H1 (cell line): ENCODE measurements at regions not wholly inside any gene's neighbourhood (a gene's known extent, or its start where the extent isn't known, plus 50 kb on each side); places are given as distances from the start of the nearest gene placed in this dataset.
A peak's percentile ranks its signal among the peaks of the same experiment; 100 is the strongest.

Experiments used
- CTCF ChIA-PET: fragments of 300-600 bp; sonication (Branson Sonifier 250); formaldehyde crosslinking; loops from one replicate; lab custom pipeline; 2021; ENCODE audit not compliant: partially characterized antibody; lab: Charles Lee
- POLR2A ChIA-PET: fragments of 300-600 bp; sonication (Branson Sonifier 250); formaldehyde crosslinking; loops from one replicate; lab custom pipeline; 2021; ENCODE audit warnings: inconsistent platforms; ENCODE audit not compliant: partially characterized antibody; lab: Charles Lee
- DNase-seq, 2 experiments: peaks; one replicate each; pipeline versions ENCODE4 v3.0.0 to v3.0.0-alpha.2; 2010 to 2022; ENCODE audit warnings: low spot score in 2 of 2, low read depth in 1 of 2, mixed read lengths in 1 of 2
- FAIRE-seq: peaks from 2 replicates; lab custom pipeline; 2011; peaks lifted over from hg19 to GRCh38; lab: Jason Lieb, UNC
- H2AFZ ChIP-seq: 2 replicates; pipeline ENCODE4 v1.8.1; 2012; ENCODE audit warnings: low read length, inconsistent platforms
- H2AK5ac ChIP-seq: 2 replicates; pipeline ENCODE4 v1.6.1; 2013; ENCODE audit warnings: low read depth, low read length
- H2BK120ac ChIP-seq: replicated peaks from 2 replicates; pipeline ENCODE3; 2013; ENCODE audit warnings: low read depth, low read length, inconsistent platforms
- H2BK12ac ChIP-seq: 2 replicates; pipeline ENCODE4 v1.6.1; 2013; ENCODE audit warnings: low read depth, low read length
- H2BK15ac ChIP-seq: 2 replicates; pipeline ENCODE4 v1.6.1; 2013; ENCODE audit warnings: low read length
- H2BK20ac ChIP-seq: 2 replicates; pipeline ENCODE4 v1.6.1; 2013; ENCODE audit warnings: low read length
- H2BK5ac ChIP-seq: 2 replicates; pipeline ENCODE4 v1.6.1; 2013; ENCODE audit warnings: low read depth, low read length
- H3K14ac ChIP-seq: 2 replicates; pipeline ENCODE4 v1.6.1; 2013; ENCODE audit warnings: inconsistent platforms; ENCODE audit not compliant: insufficient read length
- H3K18ac ChIP-seq: 2 replicates; pipeline ENCODE4 v1.6.1; 2013; ENCODE audit warnings: low read length; ENCODE audit errors: extremely low read depth
- H3K23ac ChIP-seq: 2 replicates; pipeline ENCODE4 v1.6.1; 2013; ENCODE audit warnings: inconsistent platforms; ENCODE audit not compliant: insufficient read length
- H3K23me2 ChIP-seq: 2 replicates; pipeline ENCODE4 v1.6.1; 2013; ENCODE audit warnings: low read depth, low read length
- H3K27ac ChIP-seq: 2 replicates; pipeline ENCODE4 v1.6.1; 2011; ENCODE audit warnings: low read depth, low read length, inconsistent platforms
- H3K27me3 ChIP-seq, 4 experiments: replicated peaks in 1 of 4; 1 replicate in 1 of 4; 2 replicates in 3 of 4; pipeline versions ENCODE4 v1.6.1 to v1.8.1; 2011 to 2013; ENCODE audit warnings: low read length in 3 of 4, mild to moderate bottlenecking in 3 of 4, inconsistent platforms in 2 of 4, mixed read lengths in 2 of 4, moderate library complexity in 1 of 4; ENCODE audit not compliant: control insufficient read depth in 3 of 4, insufficient read depth in 3 of 4; ENCODE audit errors: extremely low read depth in 1 of 4
- H3K36me3 ChIP-seq, 4 experiments: 2 replicates each; pipeline versions ENCODE4 v1.6.1 to v1.8.1; 2011 to 2013; ENCODE audit warnings: mild to moderate bottlenecking in 4 of 4, low read length in 3 of 4, moderate library complexity in 2 of 4, control low read depth in 1 of 4, inconsistent platforms in 1 of 4; ENCODE audit not compliant: insufficient read depth in 4 of 4, control insufficient read depth in 2 of 4
- H3K4ac ChIP-seq: replicated peaks from 2 replicates; pipeline ENCODE3; 2013; ENCODE audit warnings: low read length, low read depth, mixed read lengths, inconsistent platforms; ENCODE audit not compliant: insufficient read length
- H3K4me1 ChIP-seq, 4 experiments: replicated peaks in 1 of 4; 1 replicate in 1 of 4; 2 replicates in 3 of 4; pipeline versions ENCODE4 v1.6.1 to v1.8.1; 2011 to 2013; ENCODE audit warnings: low read length in 3 of 4, inconsistent platforms in 2 of 4, mixed read lengths in 1 of 4; ENCODE audit not compliant: insufficient read depth in 4 of 4, control insufficient read depth in 3 of 4
- H3K4me2 ChIP-seq, 2 experiments: 2 replicates each; pipeline versions ENCODE4 v1.6.1 to v1.8.1; 2011 to 2013; ENCODE audit warnings: low read depth in 2 of 2, low read length in 2 of 2, control low read depth in 1 of 2, inconsistent platforms in 1 of 2, mild to moderate bottlenecking in 1 of 2; ENCODE audit not compliant: insufficient read depth in 1 of 2
- H3K4me3 ChIP-seq, 4 experiments: fragments of 200-600, 300-600 bp in 1 of 4; sonication (generic), shearing (Covaris generic), sonication (Bioruptor Twin) in 1 of 4; 2 replicates each; pipeline versions ENCODE4 v1.5.1 to v1.8.1; 2011 to 2016; ENCODE audit warnings: low read length in 4 of 4, low read depth in 3 of 4, control low read depth in 2 of 4, inconsistent platforms in 2 of 4, mild to moderate bottlenecking in 2 of 4, mixed read lengths in 1 of 4, moderate library complexity in 1 of 4; ENCODE audit not compliant: insufficient read depth in 2 of 4; ENCODE audit errors: extremely low read depth in 1 of 4
- H3K56ac ChIP-seq: replicated peaks from 2 replicates; pipeline ENCODE3; 2013; ENCODE audit warnings: low read depth, mild to moderate bottlenecking, mixed read lengths, low read length, inconsistent platforms; ENCODE audit not compliant: insufficient read length
- H3K79me1 ChIP-seq: 2 replicates; pipeline ENCODE4 v1.6.1; 2013; ENCODE audit warnings: low read depth, low read length, control low read depth
- H3K79me2 ChIP-seq, 2 experiments: 2 replicates each; pipeline versions ENCODE4 v1.6.1 to v1.8.1; 2012 to 2013; ENCODE audit warnings: low read length in 2 of 2, mild to moderate bottlenecking in 2 of 2, inconsistent platforms in 1 of 2; ENCODE audit not compliant: insufficient read depth in 2 of 2, control insufficient read depth in 1 of 2
- H3K9ac ChIP-seq, 4 experiments: replicated peaks in 1 of 4; 1 replicate in 1 of 4; 2 replicates in 3 of 4; pipeline versions ENCODE4 v1.6.1 to v1.8.1; 2011 to 2013; ENCODE audit warnings: low read depth in 3 of 4, low read length in 3 of 4, control low read depth in 2 of 4, mild to moderate bottlenecking in 2 of 4, moderate library complexity in 2 of 4, inconsistent platforms in 1 of 4; ENCODE audit errors: extremely low read depth in 1 of 4
- H3K9me3 ChIP-seq, 2 experiments: 2 replicates each; pipeline versions ENCODE4 v1.6.1 to v1.8.1; 2012 to 2013; ENCODE audit warnings: mild to moderate bottlenecking in 2 of 2, moderate library complexity in 2 of 2, control low read depth in 1 of 2, inconsistent platforms in 1 of 2, low read depth in 1 of 2, low read length in 1 of 2, mixed read lengths in 1 of 2; ENCODE audit not compliant: insufficient read depth in 2 of 2
- H4K20me1 ChIP-seq, 2 experiments: replicated peaks in 1 of 2; 2 replicates each; pipeline versions ENCODE3 to v1.8.1; 2011 to 2013; ENCODE audit warnings: inconsistent platforms in 2 of 2, low read length in 2 of 2, mild to moderate bottlenecking in 1 of 2; ENCODE audit not compliant: insufficient read depth in 2 of 2, control insufficient read depth in 1 of 2
- H4K5ac ChIP-seq: 2 replicates; pipeline ENCODE4 v1.6.1; 2013; ENCODE audit warnings: low read length, low read depth, mixed read lengths, inconsistent platforms; ENCODE audit not compliant: insufficient read length
- H4K8ac ChIP-seq: 2 replicates; pipeline ENCODE4 v1.8.0; 2013; ENCODE audit warnings: mild to moderate bottlenecking, moderate library complexity, low read length, inconsistent platforms; ENCODE audit not compliant: insufficient read depth; ENCODE audit errors: extremely low read depth
- H4K91ac ChIP-seq: replicated peaks from 2 replicates; pipeline ENCODE3; 2013; ENCODE audit warnings: low read length, mixed read lengths, inconsistent platforms; ENCODE audit not compliant: insufficient read length
- BACH1 ChIP-seq: IDR thresholded peaks from 2 replicates; pipeline ENCODE4 v1.6.1; 2012; ENCODE audit warnings: low read length, improper control_type of control experiment
- MAFK ChIP-seq: IDR thresholded peaks from 2 replicates; pipeline ENCODE4 v1.6.1; 2012; ENCODE audit warnings: low read depth, mild to moderate bottlenecking, improper control_type of control experiment, low read length
- SP4 ChIP-seq: IDR thresholded peaks from 2 replicates; pipeline ENCODE4 v1.6.1; 2012; ENCODE audit warnings: low read length, inconsistent platforms
- WGBS, 2 experiments: shearing (Covaris generic) in 1 of 2; methylation state at CpG; one replicate each; pipeline versions ENCODE4 v1.1.6 to v1.1.7; 2013 to 2015; ENCODE audit warnings: low lambda C conversion rate in 2 of 2, mixed read lengths in 2 of 2, inconsistent platforms in 1 of 2, low coverage in 1 of 2, missing lambda C conversion rate in 1 of 2; ENCODE audit not compliant: insufficient replicate concordance in 2 of 2, insufficient coverage in 1 of 2, insufficient read length in 1 of 2; ENCODE audit errors: extremely low coverage in 1 of 2, missing lambda C conversion rate in 1 of 2; 5-methylcytosine and 5-hydroxymethylcytosine counted together

DNA sequence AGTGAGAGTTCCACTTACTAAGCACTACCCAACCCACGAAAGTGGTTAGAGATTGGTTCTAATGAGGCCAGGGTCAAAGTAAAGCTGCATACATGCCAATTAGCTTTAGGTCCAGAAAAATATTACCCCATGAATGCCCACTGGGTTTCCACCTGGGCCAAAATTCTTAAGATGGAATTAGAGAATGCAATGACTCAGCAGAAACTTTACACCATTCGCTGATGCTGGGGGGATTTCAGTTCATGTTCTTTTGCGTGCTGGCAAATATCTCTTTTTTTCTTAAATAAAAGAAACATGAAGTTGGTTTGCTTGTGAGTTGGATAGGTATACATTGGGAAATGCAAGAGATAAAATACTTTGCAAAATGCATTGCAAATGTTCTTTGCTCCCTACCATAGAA lies 715.3 kb upstream of the MIR17HG start:
- POLR2A ChIA-PET: no interaction called here
- H3K4ac ChIP-seq: no peak overlapping the region
- H2AFZ ChIP-seq: peak overlapping the region; percentile 41
- no peak overlapping the region for H4K5ac ChIP-seq
- no peak overlapping the region for H4K8ac ChIP-seq
- H2BK20ac ChIP-seq: no peak overlapping the region
- H3K79me1 ChIP-seq: no peaks in the 10 kb centered on the region
- H3K4me2 ChIP-seq: no peak overlapping the region
- TF ChIP-seq SP4: no peak
- TF ChIP-seq MAFK: peak; percentile 79
- TF ChIP-seq BACH1: peak; percentile 81
- no peak overlapping the region for H2BK5ac ChIP-seq
- 87% methylated on average over 3 of the region's 3 CpGs; no CpG with 5 or more reads in 1 of the 2 experiments for WGBS, 2 experiments
- FAIRE-seq (no peak), DNase-seq (no peak)
- H2BK15ac ChIP-seq: no peak overlapping the region
- CTCF ChIA-PET: no interaction called here
- no peaks in the 10 kb centered on the region for H3K36me3 ChIP-seq
- H3K79me2 ChIP-seq: no peaks in the 10 kb centered on the region
- H4K20me1 ChIP-seq: no peaks in the 10 kb centered on the region
- H2AK5ac ChIP-seq: no peak overlapping the region
- no peak overlapping the region for H3K14ac ChIP-seq
- no peak overlapping the region for H3K18ac ChIP-seq
- no peaks in the 10 kb centered on the region for H3K23me2 ChIP-seq
- no peaks in the 10 kb centered on the region for H3K9me3 ChIP-seq
- H3K4me3 ChIP-seq: no peak overlapping the region
- H3K23ac ChIP-seq: no peak overlapping the region
- H3K9ac ChIP-seq: no peak overlapping the region
- no peak overlapping the region for H4K91ac ChIP-seq
- no peak overlapping the region for H3K27ac ChIP-seq
- H3K4me1 ChIP-seq: no peaks in the 10 kb centered on the region
- no peak overlapping the region for H3K56ac ChIP-seq
- peak overlapping the region; percentile 43 for H2BK120ac ChIP-seq
- H3K27me3 ChIP-seq: no peaks in the 10 kb centered on the region
- no peak overlapping the region for H2BK12ac ChIP-seq
